Smooth muscle cell (in vitro differentiated cells): ENCODE measurements at regions not wholly inside any gene's neighbourhood (a gene's known extent, or its start where the extent isn't known, plus 50 kb on each side); places are given as distances from the start of the nearest gene placed in this dataset.

Experiments used
- DNase-seq: peaks from one replicate; lab custom pipeline; 2025; ENCODE audit not compliant: unreplicated experiment; lab: John Stamatoyannopoulos, UW
- H2AFZ ChIP-seq: fragments of 200-600 bp; sonication (generic); 2 replicates; pipeline ENCODE4 v1.6.0; 2016; ENCODE audit warnings: antibody characterized with exemption, low read depth, mild to moderate bottlenecking
- H3F3A ChIP-seq: fragments of 200-600 bp; sonication (generic); 2 replicates; pipeline ENCODE4 v1.6.0; 2017; ENCODE audit warnings: antibody characterized with exemption, low read depth
- H3K27ac ChIP-seq: fragments of 200-600 bp; sonication (generic); 2 replicates; pipeline ENCODE4 v1.5.1; 2016; ENCODE audit warnings: low read depth, mild to moderate bottlenecking
- H3K27me3 ChIP-seq: fragments of 200-600 bp; sonication (generic); 2 replicates; pipeline ENCODE4 v1.6.1; 2016; ENCODE audit warnings: low read depth, mild to moderate bottlenecking
- H3K36me3 ChIP-seq: fragments of 200-600 bp; sonication (generic); 2 replicates; pipeline ENCODE4 v1.5.1; 2016; ENCODE audit warnings: low read depth
- H3K4me1 ChIP-seq: fragments of 200-600 bp; sonication (generic); 2 replicates; pipeline ENCODE4 v1.5.1; 2016; ENCODE audit warnings: low read depth
- H3K4me2 ChIP-seq: fragments of 200-600 bp; sonication (generic); 2 replicates; pipeline ENCODE4 v1.6.0; 2016; ENCODE audit warnings: mild to moderate bottlenecking
- H3K4me3 ChIP-seq: fragments of 200-600 bp; sonication (generic); 2 replicates; pipeline ENCODE4 v1.5.1; 2016; ENCODE audit warnings: mild to moderate bottlenecking
- H3K79me2 ChIP-seq: fragments of 200-600 bp; sonication (generic); 2 replicates; pipeline ENCODE4 v1.6.0; 2016; ENCODE audit warnings: low read depth, mild to moderate bottlenecking
- H3K9ac ChIP-seq: fragments of 200-600 bp; sonication (generic); 2 replicates; pipeline ENCODE4 v1.6.0; 2016; ENCODE audit warnings: low read depth
- H3K9me3 ChIP-seq: fragments of 200-600 bp; sonication (generic); replicated peaks from 2 replicates; pipeline ENCODE4 v1.5.1; 2016; ENCODE audit warnings: low read depth
- H4K20me1 ChIP-seq: fragments of 200-600 bp; sonication (generic); 2 replicates; pipeline ENCODE4 v1.6.0; 2016; ENCODE audit warnings: low read depth
- CTCF ChIP-seq: fragments of 200-600 bp; sonication (generic); IDR thresholded peaks from 2 replicates; pipeline ENCODE4 v1.5.1; 2017; ENCODE audit warnings: borderline replicate concordance, mild to moderate bottlenecking, antibody characterized with exemption; ENCODE audit not compliant: insufficient read depth, poor library complexity, severe bottlenecking
- WGBS: methylation state at CpG from one replicate; pipeline ENCODE4 v1.1.7; 2016; ENCODE audit warnings: low lambda C conversion rate; 5-methylcytosine and 5-hydroxymethylcytosine counted together

GRCh38 chr20:50325651-50326050 is 135.0 kb downstream of the CEBPB start:
- Histone ChIP-seq H2AFZ (no peak overlapping the region), H3K27me3 (no peaks in the 10 kb centered on the region), H3K36me3 (no peaks in the 10 kb centered on the region), H3K4me2 (no peak overlapping the region), H3K79me2 (no peaks in the 10 kb centered on the region), H3K27ac (no peak overlapping the region), H3K9ac (no peak overlapping the region), H3F3A (peaks cover 6% of the 10 kb centered on the region), H3K4me3 (no peak overlapping the region), H3K9me3 (no peaks in the 10 kb centered on the region), H4K20me1 (no peaks in the 10 kb centered on the region), H3K4me1 (peaks cover 13% of the 10 kb centered on the region)
- TF ChIP-seq CTCF = no peak
- no peak for DNase-seq
- WGBS = 80% methylated on average over 3 of the region's 3 CpGs

GRCh38 chr20:50327666-50328065 is 137.0 kb downstream of the CEBPB start:
- Histone ChIP-seq H3K4me1 (no peaks in the 10 kb centered on the region), H3K9me3 (no peaks in the 10 kb centered on the region), H3K27ac (peak overlapping the region; percentile 77), H4K20me1 (no peaks in the 10 kb centered on the region), H3K4me3 (no peak overlapping the region), H3F3A (peaks cover 6% of the 10 kb centered on the region), H3K27me3 (no peaks in the 10 kb centered on the region), H3K4me2 (peak overlapping the region; percentile 4), H2AFZ (no peak overlapping the region), H3K79me2 (no peaks in the 10 kb centered on the region), H3K9ac (no peak overlapping the region), H3K36me3 (no peaks in the 10 kb centered on the region)
- WGBS = 22% methylated on average over 2 of the region's 2 CpGs
- no peak for DNase-seq
- no peak for TF ChIP-seq CTCF

GRCh38 chr20:50328222-50328979 is 137.8 kb downstream of the CEBPB start:
- Histone ChIP-seq H3K9ac (no peak overlapping the region), H2AFZ (no peak overlapping the region), H3K27me3 (no peaks in the 10 kb centered on the region), H3K36me3 (no peaks in the 10 kb centered on the region), H3K9me3 (no peaks in the 10 kb centered on the region), H3K4me3 (no peak overlapping the region), H3K79me2 (no peaks in the 10 kb centered on the region), H3K4me1 (no peaks in the 10 kb centered on the region), H4K20me1 (no peaks in the 10 kb centered on the region), H3F3A (peaks cover 3% of the 10 kb centered on the region), H3K27ac (peak overlapping the region; percentile 77), H3K4me2 (peak overlapping the region; percentile 4)
- WGBS = 80% methylated on average over 6 of the region's 6 CpGs
- no peak for DNase-seq
- no peak for TF ChIP-seq CTCF
